Colonic mucosa (tissue), 4 donors: ENCODE measurements at regions not wholly inside any gene's neighbourhood (a gene's known extent, or its start where the extent isn't known, plus 50 kb on each side); places are given as distances from the start of the nearest gene placed in this dataset.
A peak's percentile ranks its signal among the peaks of the same experiment; 100 is the strongest.

Experiments used
- DNase-seq: peaks from one replicate; pipeline ENCODE4 v3.0.0-alpha.2; 2020
- H3K27ac ChIP-seq: fragments of 200-600 bp; one replicate; pipeline ENCODE4 v1.8.0; 2021
- H3K27me3 ChIP-seq: fragments of 200-600 bp; one replicate; pipeline ENCODE4 v1.8.0; 2021
- H3K36me3 ChIP-seq: fragments of 200-600 bp; one replicate; pipeline ENCODE4 v1.8.0; 2021
- H3K4me1 ChIP-seq: fragments of 200-600 bp; one replicate; pipeline ENCODE4 v1.8.0; 2021; ENCODE audit warnings: mild to moderate bottlenecking
- H3K4me3 ChIP-seq: fragments of 200-600 bp; one replicate; pipeline ENCODE4 v1.8.0; 2021
- H3K9ac ChIP-seq, 2 donors: one replicate each; pipeline ENCODE4 v1.7.0; 2013; ENCODE audit warnings: control low read depth in 2 of 2, low read depth in 2 of 2, low read length in 2 of 2
- H3K9me3 ChIP-seq: fragments of 200-600 bp; one replicate; pipeline ENCODE4 v1.8.0; 2021
- CTCF ChIP-seq: fragments of 200-600 bp; IDR thresholded peaks from one replicate; pipeline ENCODE4 v1.8.0; 2022; ENCODE audit warnings: antibody characterized with exemption, mild to moderate bottlenecking
- intact Hi-C: fragments of 100-400 bp; cut with DNase I; formaldehyde crosslinking; loops from one replicate; pipeline ENCODE4 v1.14.1; 2022
- donor health status: healthy.
- donor health status: DM: no; HTN: no; CAD: no.
- donor health status: DM: no; HTN: no; CAD: no.

- DNase-seq = no peak
- H3K4me3 ChIP-seq = no peak overlapping the region
- intact Hi-C loops = no loop called here
- H3K4me1 ChIP-seq = no peaks in the 10 kb centered on the region
- no peaks in the 10 kb centered on the region for H3K9me3 ChIP-seq
- no peak overlapping the region for H3K9ac ChIP-seq
- no peaks in the 10 kb centered on the region for H3K27me3 ChIP-seq
- no peaks in the 10 kb centered on the region for H3K36me3 ChIP-seq
- no peak for TF ChIP-seq CTCF
- H3K27ac ChIP-seq = no peak overlapping the region
Measured at GRCh38 chr2:149863227-149863626, 275.7 kb upstream of the MMADHC start.

DNA sequence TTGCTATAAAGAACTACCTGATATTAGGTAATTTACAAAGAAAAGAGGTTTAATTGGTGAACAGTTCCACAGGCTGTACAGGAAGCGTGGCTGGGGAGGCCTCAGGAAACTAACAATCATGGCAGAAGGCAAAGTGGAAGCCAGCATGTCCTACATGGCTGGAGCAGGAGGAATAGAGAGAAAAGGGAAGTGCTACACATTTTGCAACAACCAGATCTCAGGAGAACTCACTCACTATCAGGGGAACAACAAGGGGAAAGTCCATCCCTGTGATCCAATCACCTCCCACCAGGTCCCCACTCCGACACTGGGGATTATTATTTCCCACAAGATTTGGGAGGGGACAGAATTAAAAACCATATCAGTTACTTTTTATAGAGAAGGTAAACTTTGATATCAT lies 273.5 kb upstream of the MMADHC start:
- no peak for TF ChIP-seq CTCF
- no peaks in the 10 kb centered on the region for H3K4me1 ChIP-seq
- H3K27me3 ChIP-seq = no peaks in the 10 kb centered on the region
- no peak overlapping the region for H3K4me3 ChIP-seq
- DNase-seq = no peak
- no peaks in the 10 kb centered on the region for H3K9me3 ChIP-seq
- no peak overlapping the region for H3K9ac ChIP-seq
- no peak overlapping the region for H3K27ac ChIP-seq
- H3K36me3 ChIP-seq = no peaks in the 10 kb centered on the region
- intact Hi-C loops = no loop called here

DNA sequence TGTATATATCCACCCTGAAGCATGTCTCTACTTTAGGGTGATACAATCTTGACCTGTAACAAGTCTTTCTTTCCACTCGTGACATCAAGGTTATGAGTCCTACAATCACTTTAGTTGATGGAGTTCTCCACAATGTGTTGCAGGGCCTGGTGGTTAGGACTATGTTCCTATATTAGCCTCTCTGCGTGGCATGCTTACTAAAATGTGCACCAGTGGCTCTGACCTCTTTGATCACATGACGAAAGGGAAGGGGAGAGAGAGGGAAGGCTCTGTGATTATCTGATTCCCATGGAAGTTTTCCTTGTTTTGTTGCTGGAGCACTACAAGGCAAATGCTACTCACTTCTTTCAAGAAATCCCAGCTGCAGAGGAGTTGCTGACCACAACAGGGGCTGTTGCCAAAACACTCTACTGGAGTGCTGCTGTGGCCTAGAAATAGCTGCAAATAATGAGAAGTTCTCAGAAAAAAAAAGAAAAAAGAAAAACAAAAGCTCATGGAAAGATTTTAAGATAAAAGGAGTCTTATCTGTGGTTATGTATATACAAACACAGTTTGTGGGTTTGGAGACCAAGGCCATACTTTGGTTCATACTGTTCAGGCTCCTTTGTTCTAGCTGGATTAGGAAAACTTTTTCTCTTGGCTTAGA lies 272.8 kb upstream of the MMADHC start:
- no peak overlapping the region for H3K4me3 ChIP-seq
- no peak overlapping the region for H3K9ac ChIP-seq
- DNase-seq = peak; percentile 19
- H3K36me3 ChIP-seq = no peaks in the 10 kb centered on the region
- H3K9me3 ChIP-seq = no peaks in the 10 kb centered on the region
- intact Hi-C loops = no loop called here
- TF ChIP-seq CTCF = no peak
- H3K4me1 ChIP-seq = no peaks in the 10 kb centered on the region
- no peaks in the 10 kb centered on the region for H3K27me3 ChIP-seq
- H3K27ac ChIP-seq = no peak overlapping the region

- no peak for TF ChIP-seq CTCF
- Histone ChIP-seq H3K4me1 (no peaks in the 10 kb centered on the region), H3K9me3 (no peaks in the 10 kb centered on the region), H3K27me3 (no peaks in the 10 kb centered on the region), H3K27ac (peak overlapping the region; percentile 43), H3K9ac (no peak overlapping the region), H3K36me3 (no peaks in the 10 kb centered on the region), H3K4me3 (no peak overlapping the region)
- intact Hi-C loops = no loop called here
- DNase-seq = no peak
Measured at GRCh38 chr2:149858901-149859634, 271.5 kb upstream of the MMADHC start.

DNA sequence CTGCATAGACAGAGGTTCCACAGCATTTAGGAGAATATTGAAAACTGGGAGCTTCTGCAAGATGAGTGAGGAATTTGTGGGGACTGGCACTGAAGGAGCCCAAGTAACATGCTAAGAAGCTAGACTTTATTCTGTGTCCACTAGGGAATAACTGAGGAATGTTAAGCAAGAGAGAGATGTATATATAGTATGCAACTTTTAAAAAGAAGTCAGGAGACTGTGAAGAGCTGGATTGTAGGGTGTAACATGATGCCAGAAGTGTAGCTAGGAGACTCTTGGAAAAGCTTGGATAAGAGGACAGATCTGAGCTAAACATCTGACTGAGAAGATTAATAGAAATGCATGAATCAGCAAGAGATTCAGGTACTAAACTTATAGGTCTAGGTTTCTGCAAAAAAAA lies 270.6 kb upstream of the MMADHC start:
- intact Hi-C loops = no loop called here
- Histone ChIP-seq H3K9ac (no peak overlapping the region), H3K4me3 (no peak overlapping the region), H3K4me1 (no peaks in the 10 kb centered on the region), H3K27ac (no peak overlapping the region), H3K36me3 (no peaks in the 10 kb centered on the region), H3K27me3 (no peaks in the 10 kb centered on the region), H3K9me3 (no peaks in the 10 kb centered on the region)
- no peak for TF ChIP-seq CTCF
- no peak for DNase-seq
